ENCODE measurements at regions not wholly inside any gene's neighbourhood (a gene's known extent, or its start where the extent isn't known, plus 50 kb on each side); places are given as distances from the start of the nearest gene placed in this dataset.

GRCh38 chr18:43656547-43656946 lies 379.3 kb upstream of the SYT4 start:
- FAIRE-seq = no peak
- DNase-seq (ENCODE audit: insufficient read length) = no peak
- TF ChIP-seq POLR2A (IDR thresholded peaks at IDR 0.05; ENCODE audit: low read depth, low read length) = no peak
- no peak for TF ChIP-seq TAF1 (IDR thresholded peaks at IDR 0.05; ENCODE audit: borderline replicate concordance, low read depth, low read length)
- no peak for TF ChIP-seq POLR2AphosphoS5 (IDR thresholded peaks at IDR 0.05; ENCODE audit: low read depth, low read length)

GRCh38 chr18:43661570-43661969 lies 384.3 kb upstream of the SYT4 start:
- FAIRE-seq (peak; percentile 81), DNase-seq (ENCODE audit: insufficient read length) (no peak)
- TF ChIP-seq POLR2AphosphoS5 (IDR thresholded peaks at IDR 0.05; ENCODE audit: low read depth, low read length) (no peak), POLR2A (IDR thresholded peaks at IDR 0.05; ENCODE audit: low read depth, low read length) (no peak), TAF1 (IDR thresholded peaks at IDR 0.05; ENCODE audit: borderline replicate concordance, low read depth, low read length) (no peak)

DNA sequence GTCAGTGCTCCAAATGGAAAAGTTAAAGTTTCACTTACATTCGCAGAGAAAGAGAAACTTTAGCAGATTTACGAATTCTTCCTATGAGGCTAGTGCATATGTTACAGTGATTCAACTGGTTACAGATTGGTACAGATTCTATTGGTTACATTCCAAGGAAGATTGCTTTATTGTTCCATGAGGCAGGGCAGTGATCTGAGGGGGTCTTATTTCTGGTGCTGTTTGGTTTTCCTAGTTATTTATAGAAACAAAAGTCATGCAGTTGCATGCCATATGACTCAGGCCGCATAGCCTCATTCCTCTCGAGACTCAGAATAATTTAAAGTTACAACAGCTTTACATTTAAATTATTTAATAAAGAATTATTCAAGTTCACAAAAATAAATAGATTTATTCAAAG lies 385.4 kb upstream of the SYT4 start:
- TF ChIP-seq POLR2AphosphoS5 (IDR thresholded peaks at IDR 0.05; ENCODE audit: low read depth, low read length) (no peak), TAF1 (IDR thresholded peaks at IDR 0.05; ENCODE audit: borderline replicate concordance, low read depth, low read length) (no peak), POLR2A (IDR thresholded peaks at IDR 0.05; ENCODE audit: low read depth, low read length) (no peak)
- FAIRE-seq (no peak), DNase-seq (ENCODE audit: insufficient read length) (no peak)

DNA sequence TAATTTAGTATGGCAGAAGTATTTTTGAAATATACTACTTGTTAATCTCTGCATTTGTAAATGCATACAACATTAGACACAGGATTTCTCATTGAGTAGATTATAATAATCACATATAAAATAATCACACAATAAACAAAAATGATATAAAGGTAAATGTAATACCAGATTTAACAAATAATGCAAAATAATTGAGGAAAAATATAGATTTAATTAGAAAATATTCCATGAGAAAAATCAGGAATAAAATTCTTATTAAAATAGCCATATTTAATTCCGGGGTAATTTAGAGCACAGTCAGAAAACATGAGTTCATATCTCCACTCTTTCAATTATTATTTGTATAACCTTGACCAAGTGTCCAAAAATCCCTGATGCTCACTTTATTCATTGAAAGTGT lies 385.9 kb upstream of the SYT4 start:
- DNase-seq (ENCODE audit: insufficient read length) (no peak), FAIRE-seq (no peak)
- TF ChIP-seq TAF1 (IDR thresholded peaks at IDR 0.05; ENCODE audit: borderline replicate concordance, low read depth, low read length) = no peak

DNA sequence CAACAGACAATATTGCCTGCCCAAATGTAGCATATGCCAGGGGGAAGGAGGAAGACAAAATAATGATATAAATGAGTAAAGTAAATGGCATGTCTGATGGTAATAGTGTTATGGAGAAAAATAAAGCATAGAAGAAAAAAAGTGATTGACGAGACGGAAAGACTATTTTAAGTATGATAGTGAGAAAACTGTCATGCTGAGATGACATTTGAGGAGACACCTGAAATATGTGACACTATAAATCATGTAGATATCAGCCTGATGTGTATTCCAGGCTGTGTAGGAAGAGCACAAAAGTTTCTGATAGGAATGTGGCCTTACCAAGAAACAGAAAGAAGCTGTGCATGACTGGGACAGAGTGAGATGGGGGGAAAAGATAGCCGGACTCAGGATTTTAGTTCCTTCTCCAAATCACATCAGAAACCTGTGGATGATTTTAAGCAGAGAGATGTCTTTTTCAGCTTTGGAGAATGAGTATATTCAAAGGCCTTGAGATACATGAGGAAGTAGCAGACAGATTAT lies 387.3 kb upstream of the SYT4 start:
- DNase-seq (ENCODE audit: insufficient read length) (no peak), FAIRE-seq (no peak)
- TF ChIP-seq TAF1 (IDR thresholded peaks at IDR 0.05; ENCODE audit: borderline replicate concordance, low read depth, low read length) = no peak
- no peak for TF ChIP-seq POLR2AphosphoS5 (IDR thresholded peaks at IDR 0.05; ENCODE audit: low read depth, low read length)
- TF ChIP-seq POLR2A (IDR thresholded peaks at IDR 0.05; ENCODE audit: low read depth, low read length) = no peak

DNA sequence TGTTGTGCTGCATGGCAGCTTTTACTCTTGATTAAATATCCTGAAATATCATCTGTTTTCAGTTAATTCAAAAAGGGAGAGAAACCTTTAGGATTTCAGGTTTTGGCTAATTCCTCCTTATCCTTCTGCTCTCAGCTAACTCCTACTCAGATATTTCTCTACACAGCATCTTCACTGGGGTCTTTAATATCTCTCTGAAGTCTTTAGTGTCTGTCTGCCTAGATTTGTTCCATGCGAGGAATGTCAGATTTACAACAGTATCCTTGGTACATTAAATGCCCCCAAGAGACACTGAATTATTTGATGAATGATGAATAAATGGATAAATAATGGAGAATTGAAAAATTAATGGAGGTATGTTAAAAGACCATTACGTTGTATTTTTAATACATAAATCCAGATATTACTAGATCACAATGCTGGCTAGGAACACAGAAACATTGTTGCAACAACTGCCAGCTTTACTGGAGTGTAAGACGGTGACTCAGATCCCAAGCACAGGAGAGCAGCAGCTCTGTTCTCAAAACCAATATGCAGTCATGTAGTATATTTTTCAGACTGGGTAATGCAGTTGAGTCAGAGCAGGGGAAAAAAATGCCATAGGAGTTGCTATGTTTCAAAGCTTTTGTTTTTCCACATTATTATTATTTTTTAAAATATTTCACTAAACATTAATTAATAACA lies 388.0 kb upstream of the SYT4 start:
- no peak for FAIRE-seq
- no peak for DNase-seq (ENCODE audit: insufficient read length)
- no peak for TF ChIP-seq TAF1 (IDR thresholded peaks at IDR 0.05; ENCODE audit: borderline replicate concordance, low read depth, low read length)
- TF ChIP-seq POLR2A (IDR thresholded peaks at IDR 0.05; ENCODE audit: low read depth, low read length) = no peak
- TF ChIP-seq POLR2AphosphoS5 (IDR thresholded peaks at IDR 0.05; ENCODE audit: low read depth, low read length) = no peak

DNA sequence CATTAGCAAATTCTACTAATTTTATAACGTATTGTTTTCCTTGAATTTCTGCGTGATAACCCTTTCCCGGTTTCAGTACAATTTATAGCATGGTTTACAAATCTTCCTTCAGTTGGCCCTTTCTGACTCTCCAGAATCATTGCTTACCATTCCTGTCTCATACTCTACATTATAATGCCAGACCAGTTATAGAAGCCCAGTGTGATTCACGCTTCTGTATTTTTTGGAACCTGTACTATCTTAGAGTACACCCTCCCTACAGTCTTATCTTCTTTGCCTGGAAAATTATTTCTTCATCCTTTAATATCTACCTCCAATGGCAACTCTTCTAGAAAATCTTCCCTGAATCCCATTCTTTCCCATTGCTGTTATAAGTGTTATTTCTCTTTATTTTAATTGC lies 391.6 kb upstream of the SYT4 start:
- FAIRE-seq = no peak
- no peak for DNase-seq (ENCODE audit: insufficient read length)
- no peak for TF ChIP-seq TAF1 (IDR thresholded peaks at IDR 0.05; ENCODE audit: borderline replicate concordance, low read depth, low read length)
- no peak for TF ChIP-seq POLR2A (IDR thresholded peaks at IDR 0.05; ENCODE audit: low read depth, low read length)
- no peak for TF ChIP-seq POLR2AphosphoS5 (IDR thresholded peaks at IDR 0.05; ENCODE audit: low read depth, low read length)

- TF ChIP-seq POLR2AphosphoS5 (IDR thresholded peaks at IDR 0.05; ENCODE audit: low read depth, low read length) (no peak), POLR2A (IDR thresholded peaks at IDR 0.05; ENCODE audit: low read depth, low read length) (no peak), TAF1 (IDR thresholded peaks at IDR 0.05; ENCODE audit: borderline replicate concordance, low read depth, low read length) (no peak)
- DNase-seq (ENCODE audit: insufficient read length) (no peak), FAIRE-seq (no peak)
These were observed 394.1 kb upstream of the SYT4 start for GRCh38 chr18:43671431-43671830.

DNA sequence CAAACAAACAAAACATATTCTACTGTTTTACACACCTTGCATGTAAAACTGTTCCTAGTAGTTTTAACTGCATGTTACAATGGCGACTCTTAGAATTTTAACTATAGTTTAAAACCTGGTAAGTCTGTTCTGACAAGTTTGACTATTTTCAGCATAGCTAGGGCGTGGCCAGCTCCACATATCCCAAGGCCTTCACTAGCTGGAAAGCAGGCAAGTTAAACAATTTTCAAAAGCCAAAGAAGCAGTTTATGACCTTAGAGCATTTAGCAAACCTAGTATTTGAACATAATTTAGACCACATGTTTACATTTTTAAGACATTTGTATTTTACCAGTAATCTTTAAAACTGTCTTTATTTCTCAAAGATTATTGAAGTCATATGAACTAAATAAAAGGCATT lies 402.8 kb upstream of the SYT4 start:
- DNase-seq (ENCODE audit: insufficient read length) (no peak), FAIRE-seq (no peak)
- TF ChIP-seq TAF1 (IDR thresholded peaks at IDR 0.05; ENCODE audit: borderline replicate concordance, low read depth, low read length) (no peak), POLR2A (IDR thresholded peaks at IDR 0.05; ENCODE audit: low read depth, low read length) (no peak), POLR2AphosphoS5 (IDR thresholded peaks at IDR 0.05; ENCODE audit: low read depth, low read length) (no peak)

DNA sequence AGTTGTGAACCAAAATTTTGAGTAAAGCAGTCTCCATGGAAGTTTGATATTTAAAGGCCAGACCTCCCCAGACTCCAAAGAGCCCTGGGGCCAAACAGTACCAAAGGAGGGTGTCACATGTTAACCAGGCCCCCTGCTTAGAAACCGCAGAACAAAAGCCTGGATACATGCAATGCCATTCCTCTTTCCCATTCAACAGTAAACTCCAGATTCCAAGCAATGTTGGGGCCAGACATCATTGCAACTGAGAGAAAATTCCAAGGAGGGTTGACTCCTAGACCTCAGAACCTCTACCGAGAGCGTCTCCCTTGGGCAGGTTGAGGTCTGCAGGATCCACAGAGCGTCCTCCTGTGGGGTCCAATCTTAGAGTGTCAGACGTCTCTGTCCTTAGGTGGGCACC lies 404.4 kb upstream of the SYT4 start:
- FAIRE-seq (no peak), DNase-seq (ENCODE audit: insufficient read length) (no peak)
- TF ChIP-seq TAF1 (IDR thresholded peaks at IDR 0.05; ENCODE audit: borderline replicate concordance, low read depth, low read length) = no peak
- TF ChIP-seq POLR2A (IDR thresholded peaks at IDR 0.05; ENCODE audit: low read depth, low read length) = no peak
- no peak for TF ChIP-seq POLR2AphosphoS5 (IDR thresholded peaks at IDR 0.05; ENCODE audit: low read depth, low read length)

GRCh38 chr18:43682196-43682595 lies 404.9 kb upstream of the SYT4 start:
- FAIRE-seq (no peak), DNase-seq (ENCODE audit: insufficient read length) (no peak)
- TF ChIP-seq POLR2A (IDR thresholded peaks at IDR 0.05; ENCODE audit: low read depth, low read length) (no peak), POLR2AphosphoS5 (IDR thresholded peaks at IDR 0.05; ENCODE audit: low read depth, low read length) (no peak), TAF1 (IDR thresholded peaks at IDR 0.05; ENCODE audit: borderline replicate concordance, low read depth, low read length) (no peak)

GRCh38 chr18:43686709-43687108 lies 409.4 kb upstream of the SYT4 start:
- FAIRE-seq = no peak
- no peak for TF ChIP-seq POLR2AphosphoS5 (IDR thresholded peaks at IDR 0.05; ENCODE audit: low read depth, low read length)
- no peak for TF ChIP-seq TAF1 (IDR thresholded peaks at IDR 0.05; ENCODE audit: borderline replicate concordance, low read depth, low read length)
- TF ChIP-seq POLR2A (IDR thresholded peaks at IDR 0.05; ENCODE audit: low read depth, low read length) = no peak
- no peak for DNase-seq (ENCODE audit: insufficient read length)
